HEK293 (cell line): ENCODE measurements at regions not wholly inside any gene's neighbourhood (a gene's known extent, or its start where the extent isn't known, plus 50 kb on each side); places are given as distances from the start of the nearest gene placed in this dataset.

ENCODE experiments used
- CTCF ChIA-PET: fragments of 350-600 bp; formaldehyde crosslinking; extraction: SDS; loops from one replicate; lab custom pipeline; 2021; ENCODE audit warnings: antibody characterized with exemption; lab: Yijun Ruan, JAX
- POLR2A ChIA-PET: fragments of 300-600 bp; formaldehyde crosslinking; extraction: SDS; loops from one replicate; lab custom pipeline; 2020; ENCODE audit warnings: antibody characterized with exemption, inconsistent platforms; lab: Yijun Ruan, JAX
- H3K27ac ChIP-seq: fragments of 200-500 bp; sonication (Bioruptor generic); 2 replicates; pipeline ENCODE4 v1.5.1; 2014; ENCODE audit warnings: low read depth, low read length, control low read depth, inconsistent platforms; ENCODE audit errors: extremely low read depth
- H3K36me3 ChIP-seq, 2 experiments: fragments of 200-500 bp in 1 of 2; sonication (Bioruptor generic) in 1 of 2; 1 replicate in 1 of 2; 2 replicates in 1 of 2; pipeline ENCODE4 v1.5.1; 2014 to 2017; ENCODE audit warnings: inconsistent platforms in 2 of 2, low read length in 2 of 2; ENCODE audit not compliant: control insufficient read depth in 2 of 2, insufficient read depth in 1 of 2
- H3K4me1 ChIP-seq: fragments of 200-500 bp; sonication (Bioruptor generic); 2 replicates; pipeline ENCODE4 v1.5.1; 2014; ENCODE audit warnings: mild to moderate bottlenecking, low read length, inconsistent platforms; ENCODE audit not compliant: control insufficient read depth, insufficient read depth
- H3K4me3 ChIP-seq: 2 replicates; pipeline ENCODE4 v1.5.1; 2011; ENCODE audit warnings: low read depth, mild to moderate bottlenecking, control low read depth, low read length, moderate library complexity
- H3K9me3 ChIP-seq: fragments of 200-500 bp; sonication (Bioruptor generic); 2 replicates; pipeline ENCODE4 v1.5.1; 2014; ENCODE audit warnings: low read depth, low read length, inconsistent platforms; ENCODE audit not compliant: control insufficient read depth, insufficient read depth
- BCL11B ChIP-seq: fragments of 450-650 bp; formaldehyde crosslinking; IDR thresholded peaks from 2 replicates; pipeline ENCODE4 v1.5.1; 2016; ENCODE audit warnings: low read depth, missing biosample characterization, missing genetic modification characterization
- CTCF ChIP-seq: fragments of 450-650 bp; formaldehyde crosslinking; IDR thresholded peaks from 2 replicates; pipeline ENCODE4 v1.5.1; 2016; ENCODE audit warnings: missing biosample characterization, missing genetic modification characterization
- GLIS1 ChIP-seq: fragments of 450-650 bp; formaldehyde crosslinking; IDR thresholded peaks from 2 replicates; pipeline ENCODE4 v1.5.1; 2016; ENCODE audit warnings: missing biosample characterization, missing genetic modification characterization
- GLIS2 ChIP-seq: fragments of 450-650 bp; formaldehyde crosslinking; IDR thresholded peaks from 2 replicates; pipeline ENCODE4 v1.5.1; 2016; ENCODE audit warnings: missing biosample characterization, missing genetic modification characterization
- PATZ1 ChIP-seq: fragments of 450-650 bp; formaldehyde crosslinking; IDR thresholded peaks from 2 replicates; pipeline ENCODE4 v1.5.1; 2016; ENCODE audit warnings: missing biosample characterization, missing genetic modification characterization
- PRDM10 ChIP-seq: fragments of 450-650 bp; formaldehyde crosslinking; IDR thresholded peaks from 2 replicates; pipeline ENCODE4 v1.5.1; 2016; ENCODE audit warnings: missing biosample characterization, missing genetic modification characterization
- PRDM6 ChIP-seq: fragments of 450-650 bp; formaldehyde crosslinking; IDR thresholded peaks from 2 replicates; pipeline ENCODE4 v1.5.1; 2017; ENCODE audit warnings: missing biosample characterization, missing genetic modification characterization
- SP7 ChIP-seq: fragments of 450-650 bp; formaldehyde crosslinking; IDR thresholded peaks from 2 replicates; pipeline ENCODE4 v1.5.1; 2016; ENCODE audit warnings: missing biosample characterization, missing genetic modification characterization
- TCF7L2 ChIP-seq: IDR thresholded peaks from 2 replicates; pipeline ENCODE4 v1.6.1; 2011; ENCODE audit warnings: low read depth, mild to moderate bottlenecking, inconsistent platforms, low read length, moderate library complexity, borderline replicate concordance
- ZBTB48 ChIP-seq: fragments of 450-650 bp; formaldehyde crosslinking; IDR thresholded peaks from 2 replicates; pipeline ENCODE4 v1.5.1; 2016; ENCODE audit warnings: missing biosample characterization, missing genetic modification characterization
- ZBTB49 ChIP-seq: fragments of 450-650 bp; formaldehyde crosslinking; IDR thresholded peaks from 2 replicates; pipeline ENCODE4 v1.5.1; 2016; ENCODE audit warnings: missing biosample characterization, missing genetic modification characterization, low read depth
- ZNF174 ChIP-seq: fragments of 450-650 bp; formaldehyde crosslinking; IDR thresholded peaks from 2 replicates; pipeline ENCODE4 v1.5.0; 2017; ENCODE audit warnings: missing biosample characterization, mild to moderate bottlenecking, missing genetic modification characterization
- ZNF37A ChIP-seq: fragments of 450-650 bp; IDR thresholded peaks from 2 replicates; pipeline ENCODE4 v1.5.1; 2018; ENCODE audit warnings: missing biosample characterization, missing genetic modification characterization
- ZNF391 ChIP-seq: fragments of 450-650 bp; formaldehyde crosslinking; IDR thresholded peaks from 2 replicates; pipeline ENCODE4 v1.5.1; 2016; ENCODE audit warnings: low read depth, missing biosample characterization, missing genetic modification characterization, borderline replicate concordance
- ZNF416 ChIP-seq: fragments of 450-650 bp; formaldehyde crosslinking; IDR thresholded peaks from 2 replicates; pipeline ENCODE4 v1.5.1; 2016; ENCODE audit warnings: missing biosample characterization, missing genetic modification characterization
- ZNF544 ChIP-seq: fragments of 450-650 bp; formaldehyde crosslinking; IDR thresholded peaks from 2 replicates; pipeline ENCODE4 v1.5.0; 2017; ENCODE audit warnings: missing biosample characterization, missing genetic modification characterization
- ZNF555 ChIP-seq: fragments of 450-650 bp; formaldehyde crosslinking; conservative IDR thresholded peaks from 2 replicates; pipeline ENCODE4 v1.5.1; 2017; ENCODE audit warnings: missing biosample characterization, mild to moderate bottlenecking, missing genetic modification characterization, inconsistent platforms
- ZNF621 ChIP-seq: fragments of 450-650 bp; formaldehyde crosslinking; IDR thresholded peaks from 2 replicates; pipeline ENCODE4 v1.5.1; 2017; ENCODE audit warnings: missing biosample characterization, missing genetic modification characterization
- ZNF639 ChIP-seq: fragments of 450-650 bp; formaldehyde crosslinking; IDR thresholded peaks from 2 replicates; pipeline ENCODE4 v1.5.1; 2016; ENCODE audit warnings: missing biosample characterization, missing genetic modification characterization
- ZNF654 ChIP-seq: fragments of 450-650 bp; formaldehyde crosslinking; IDR thresholded peaks from 2 replicates; pipeline ENCODE4 v1.5.1; 2016; ENCODE audit warnings: low read depth, missing biosample characterization, missing genetic modification characterization
- ZNF658 ChIP-seq: fragments of 450-650 bp; formaldehyde crosslinking; IDR thresholded peaks from 2 replicates; pipeline ENCODE4; 2016; ENCODE audit warnings: missing biosample characterization, missing genetic modification characterization
- ZNF660 ChIP-seq: fragments of 450-650 bp; IDR thresholded peaks from 2 replicates; pipeline ENCODE4 v1.5.1; 2018; ENCODE audit warnings: missing biosample characterization, mild to moderate bottlenecking, missing genetic modification characterization
- ZNF677 ChIP-seq: fragments of 450-650 bp; IDR thresholded peaks from 2 replicates; pipeline ENCODE4 v1.5.0; 2018; ENCODE audit warnings: missing biosample characterization, mild to moderate bottlenecking, missing genetic modification characterization, moderate library complexity
- ZNF777 ChIP-seq: fragments of 450-650 bp; formaldehyde crosslinking; IDR thresholded peaks from 2 replicates; pipeline ENCODE4 v1.5.1; 2017; ENCODE audit warnings: missing biosample characterization, missing genetic modification characterization, borderline replicate concordance
- ZNF792 ChIP-seq: fragments of 450-650 bp; formaldehyde crosslinking; IDR thresholded peaks from 2 replicates; pipeline ENCODE4 v1.5.1; 2016; ENCODE audit warnings: missing biosample characterization, missing genetic modification characterization

GRCh38 chr16:85316321-85316919 lies 204.1 kb upstream of the CIBAR2 start:
- ChIA-PET CTCF (interaction anchor here (1.0 kb wide), 2 partner anchors 9 to 10 kb away, joined by 4 read pairs; no protein-coding TSS in a partner anchor), POLR2A (no interaction called here)
- H3K9me3 ChIP-seq: no peaks in the 10 kb centered on the region
- no peak overlapping the region for H3K4me3 ChIP-seq
- no peaks in the 10 kb centered on the region for H3K36me3 ChIP-seq
- H3K4me1 ChIP-seq: no peaks in the 10 kb centered on the region
- no peak overlapping the region for H3K27ac ChIP-seq
- peak; percentile 24; the same call in 1 of the 2 replicates for TF ChIP-seq PATZ1 (tag by site-specific recombination)
- no peak for TF ChIP-seq ZNF391 (tag by site-specific recombination)
- no peak for TF ChIP-seq ZBTB49
- TF ChIP-seq ZNF544 (tag by site-specific recombination): no peak
- TF ChIP-seq ZBTB48 (tag by site-specific recombination): no peak
- TF ChIP-seq ZNF792: no peak
- TF ChIP-seq ZNF416: no peak
- no peak for TF ChIP-seq PRDM6 (tag by site-specific recombination)
- no peak for TF ChIP-seq ZNF37A (tag by site-specific recombination)
- TF ChIP-seq ZNF174 (tag by site-specific recombination): no peak
- peak; percentile 50 for TF ChIP-seq ZNF654 (tag by site-specific recombination)
- 0 out of 2 replicates have a peak, but pooled peaks have one; percentile 40 for TF ChIP-seq ZNF660 (tag by site-specific recombination)
- TF ChIP-seq ZNF658: no peak
- peak; percentile 80 for TF ChIP-seq GLIS1 (tag by site-specific recombination)
- TF ChIP-seq CTCF (tag by site-specific recombination): peak; percentile 91
- TF ChIP-seq ZNF777 (tag by site-specific recombination): no peak
- no peak for TF ChIP-seq ZNF677 (tag by site-specific recombination)
- peak; percentile 75 for TF ChIP-seq GLIS2
- TF ChIP-seq PRDM10: peak; percentile 26; the same call in 1 of the 2 replicates
- TF ChIP-seq SP7 (tag by site-specific recombination): 0 out of 2 replicates have a peak, but pooled peaks have one; percentile 15
- TF ChIP-seq ZNF621 (tag by site-specific recombination): no peak
- TF ChIP-seq TCF7L2: peak; percentile 34; the same call in 1 of the 2 replicates
- TF ChIP-seq ZNF639 (tag by site-specific recombination): no peak
- no peak for TF ChIP-seq BCL11B (tag by site-specific recombination)
- no peak for TF ChIP-seq ZNF555 (tag by site-specific recombination)
